ENCODE measurements at regions not wholly inside any gene's neighbourhood (a gene's known extent, or its start where the extent isn't known, plus 50 kb on each side); places are given as distances from the start of the nearest gene placed in this dataset.
"Not testable (repeated sequence)": the region's sequence is repeated elsewhere in the genome, so short reads cannot be mapped to it uniquely, and the experiment has no call there.

DNA sequence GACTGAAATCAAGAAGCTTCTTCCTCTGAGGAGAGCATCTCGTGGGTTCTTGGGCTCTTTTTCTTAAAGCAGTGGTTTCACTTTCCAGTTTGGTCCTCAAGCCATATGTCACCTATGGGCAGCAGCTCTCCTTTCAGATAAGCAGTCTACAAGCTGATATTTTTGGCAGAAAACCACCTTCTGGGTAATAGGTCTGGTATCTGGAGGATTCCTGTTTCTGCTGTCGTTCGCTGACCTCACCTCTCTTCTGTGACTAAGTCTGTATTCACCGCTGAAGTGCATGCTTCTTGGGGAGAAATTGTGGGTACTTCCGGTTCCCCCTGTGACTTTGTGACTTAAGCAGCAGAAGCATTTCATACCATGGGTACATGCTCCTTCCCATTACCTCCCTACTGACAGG is 193.6 kb downstream of the EDN1 start:
- TF ChIP-seq, protein P1, sequence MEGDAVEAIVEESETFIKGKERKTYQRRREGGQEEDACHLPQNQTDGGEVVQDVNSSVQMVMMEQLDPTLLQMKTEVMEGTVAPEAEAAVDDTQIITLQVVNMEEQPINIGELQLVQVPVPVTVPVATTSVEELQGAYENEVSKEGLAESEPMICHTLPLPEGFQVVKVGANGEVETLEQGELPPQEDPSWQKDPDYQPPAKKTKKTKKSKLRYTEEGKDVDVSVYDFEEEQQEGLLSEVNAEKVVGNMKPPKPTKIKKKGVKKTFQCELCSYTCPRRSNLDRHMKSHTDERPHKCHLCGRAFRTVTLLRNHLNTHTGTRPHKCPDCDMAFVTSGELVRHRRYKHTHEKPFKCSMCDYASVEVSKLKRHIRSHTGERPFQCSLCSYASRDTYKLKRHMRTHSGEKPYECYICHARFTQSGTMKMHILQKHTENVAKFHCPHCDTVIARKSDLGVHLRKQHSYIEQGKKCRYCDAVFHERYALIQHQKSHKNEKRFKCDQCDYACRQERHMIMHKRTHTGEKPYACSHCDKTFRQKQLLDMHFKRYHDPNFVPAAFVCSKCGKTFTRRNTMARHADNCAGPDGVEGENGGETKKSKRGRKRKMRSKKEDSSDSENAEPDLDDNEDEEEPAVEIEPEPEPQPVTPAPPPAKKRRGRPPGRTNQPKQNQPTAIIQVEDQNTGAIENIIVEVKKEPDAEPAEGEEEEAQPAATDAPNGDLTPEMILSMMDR (IDR thresholded peaks at IDR 0.05; ENCODE audit: low read length, missing control alignments) = no peak
- H3K4me3 ChIP-seq (replicated peaks; ENCODE audit: low read depth, low read length) = peak overlapping the region; percentile 19
- DNase-seq (ENCODE audit: low read depth) = peak; percentile 75

DNA sequence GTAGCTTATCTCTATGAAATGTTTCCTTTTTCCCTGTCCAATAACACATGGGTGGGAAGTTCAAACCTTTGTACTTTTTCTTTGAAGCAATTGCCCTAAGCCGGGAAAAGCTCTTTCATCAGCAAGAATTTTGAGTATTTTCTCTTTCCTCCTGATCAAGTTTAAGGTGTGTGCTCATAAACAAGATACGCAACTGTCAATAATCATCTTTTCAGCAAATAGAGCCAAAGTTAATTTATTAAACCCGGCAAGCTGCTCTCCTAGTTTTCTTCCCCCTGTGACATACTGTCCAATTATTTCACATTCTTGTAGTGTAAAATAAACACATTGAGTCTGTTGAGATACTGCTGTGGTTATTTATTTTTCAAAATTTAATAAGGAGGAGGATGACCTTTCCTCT is 194.4 kb downstream of the EDN1 start:
- no peak overlapping the region for H3K4me3 ChIP-seq (replicated peaks; ENCODE audit: low read depth, low read length)
- TF ChIP-seq, protein P1 (IDR thresholded peaks at IDR 0.05; ENCODE audit: low read length, missing control alignments) = no peak
- no peak for DNase-seq (ENCODE audit: low read depth)

DNA sequence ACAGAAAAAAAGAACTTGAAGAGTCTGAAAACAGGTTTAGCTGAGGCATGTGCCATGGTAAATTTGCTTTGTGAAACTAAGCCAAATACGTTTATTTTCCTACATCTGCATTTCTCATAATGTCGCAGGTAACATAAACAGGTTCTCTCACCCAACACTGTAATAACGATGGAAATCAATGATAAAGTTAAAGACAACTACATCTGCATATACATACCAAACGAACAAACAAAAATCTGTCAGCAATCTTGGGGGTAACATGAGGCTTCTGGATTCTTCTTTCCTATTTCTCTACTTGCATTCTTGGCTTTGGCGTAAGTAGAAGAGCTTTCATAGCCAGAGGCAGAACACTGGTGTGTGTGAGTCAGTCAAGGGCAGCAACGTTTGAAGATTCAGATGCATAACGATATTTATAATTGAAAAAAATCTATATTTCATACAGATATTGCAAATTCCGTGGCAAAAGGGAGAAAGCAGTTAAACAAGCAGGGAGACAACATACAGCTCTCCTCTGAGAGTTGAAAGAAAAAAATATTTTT is 195.1 kb downstream of the EDN1 start:
- TF ChIP-seq, protein P1 (IDR thresholded peaks at IDR 0.05; ENCODE audit: low read length, missing control alignments) = no peak
- no peak overlapping the region for H3K4me3 ChIP-seq (replicated peaks; ENCODE audit: low read depth, low read length)
- DNase-seq (ENCODE audit: low read depth) = no peak

DNA sequence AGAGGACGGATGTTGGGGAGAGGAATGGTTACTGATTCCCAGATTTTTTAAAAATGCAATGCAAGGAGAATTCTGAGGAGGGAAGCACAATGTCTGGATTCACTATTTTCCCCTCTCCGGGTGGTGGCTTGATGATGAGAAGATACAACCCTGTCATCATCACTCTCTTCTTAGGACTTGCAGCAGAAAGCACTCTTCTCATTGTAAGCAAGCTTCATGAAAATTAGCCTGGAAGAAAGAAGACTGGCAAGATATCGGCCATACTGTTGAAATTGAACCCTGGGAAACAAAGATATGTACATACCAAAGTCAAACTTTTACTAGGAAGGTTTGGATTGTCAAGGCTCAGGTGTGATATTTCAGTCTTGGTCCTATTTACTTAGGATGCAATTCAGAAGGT is 195.7 kb downstream of the EDN1 start:
- H3K4me3 ChIP-seq (replicated peaks; ENCODE audit: low read depth, low read length) = no peak overlapping the region
- TF ChIP-seq, protein P1 (IDR thresholded peaks at IDR 0.05; ENCODE audit: low read length, missing control alignments) = no peak

DNA sequence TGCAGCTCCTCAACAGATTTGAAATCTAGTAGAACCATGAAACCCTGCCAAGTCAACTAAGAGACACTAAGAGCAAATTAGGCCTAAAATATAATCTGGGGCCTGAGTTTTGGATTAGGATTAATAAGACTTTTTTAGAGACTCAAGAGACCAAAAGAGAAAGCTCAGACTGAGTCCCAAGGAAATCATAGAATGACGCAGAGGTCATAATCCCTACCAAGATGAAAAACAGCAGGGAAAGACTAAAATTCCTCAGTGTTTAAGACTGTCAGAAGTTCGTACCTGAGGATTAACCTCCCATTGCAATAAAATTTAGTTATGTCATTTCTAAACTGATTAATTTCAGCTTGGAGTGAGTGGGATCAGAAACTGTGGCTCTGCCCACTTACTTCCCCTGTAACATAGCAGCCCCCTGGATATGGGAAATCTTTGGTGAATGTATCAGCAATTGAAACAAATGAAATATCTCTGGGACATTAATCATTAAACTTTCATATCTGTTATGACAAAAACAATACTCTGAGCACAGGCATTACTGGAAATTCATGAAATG is 200.3 kb downstream of the EDN1 start:
- no peak overlapping the region for H3K4me3 ChIP-seq (replicated peaks; ENCODE audit: low read depth, low read length)
- DNase-seq (ENCODE audit: low read depth) = peak; percentile 48
- TF ChIP-seq, protein P1 (IDR thresholded peaks at IDR 0.05; ENCODE audit: low read length, missing control alignments) = no peak

More for the DNA sequence above, 195.7 kb downstream of the EDN1 start:
- DNase-seq (ENCODE audit: low read depth) = no peak

DNA sequence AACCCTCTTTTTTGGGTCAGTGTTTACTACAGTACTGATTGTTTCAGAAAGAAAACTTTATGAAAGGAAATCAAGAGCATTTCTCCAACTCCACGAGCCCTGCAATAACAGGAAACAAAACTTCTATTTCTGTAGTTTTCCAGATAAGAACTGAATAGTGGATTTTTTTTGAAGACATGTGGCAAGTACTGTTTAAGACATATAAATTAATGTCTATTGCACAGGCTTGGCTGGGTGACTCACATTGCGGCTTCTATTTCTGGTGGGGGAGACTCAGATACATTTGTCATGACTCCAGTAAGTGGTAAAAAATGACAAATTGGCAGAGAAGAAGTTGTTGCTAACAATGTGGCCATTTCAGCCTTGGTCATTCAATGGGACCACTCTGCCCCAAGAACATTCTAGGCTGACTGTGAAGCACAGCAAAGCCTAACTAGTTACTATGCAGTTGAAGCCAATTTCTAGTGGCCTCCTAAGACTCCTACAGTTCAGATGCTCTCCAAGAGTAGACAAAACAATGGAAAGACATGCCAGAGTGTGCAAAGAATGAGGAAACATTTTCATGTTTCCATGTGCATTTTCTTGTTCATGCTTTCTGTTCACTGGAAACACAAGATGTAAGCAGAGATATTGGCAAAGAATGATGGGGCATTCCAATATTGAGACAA is 200.9 kb downstream of the EDN1 start:
- TF ChIP-seq, protein P1 (IDR thresholded peaks at IDR 0.05; ENCODE audit: low read length, missing control alignments) = no peak
- DNase-seq (ENCODE audit: low read depth) = peak; percentile 94
- H3K4me3 ChIP-seq (replicated peaks; ENCODE audit: low read depth, low read length) = no peak overlapping the region

DNA sequence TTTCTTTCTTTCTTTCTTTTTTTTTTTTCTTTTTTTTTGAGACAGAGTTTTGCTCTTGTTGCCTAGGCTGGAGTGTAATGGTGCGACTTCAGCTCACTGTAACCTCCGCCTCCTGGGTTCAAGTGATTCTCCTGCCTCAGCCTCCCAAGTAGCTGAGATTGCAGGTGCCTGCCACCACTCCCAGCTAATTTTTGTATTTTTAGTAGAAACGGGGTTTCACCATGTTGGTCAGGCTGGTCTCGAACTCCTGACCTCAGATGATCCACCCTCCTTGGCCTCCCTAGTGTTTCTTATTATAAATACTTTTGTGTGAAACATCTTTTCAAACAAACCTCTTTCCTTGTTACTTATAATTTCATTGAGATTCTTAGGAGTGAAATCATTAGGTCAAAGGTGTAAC is 202.8 kb downstream of the EDN1 start:
- not testable (repeated sequence) for DNase-seq (ENCODE audit: low read depth); H3K4me3 ChIP-seq (replicated peaks; ENCODE audit: low read depth, low read length)

Data from fibroblast of pulmonary artery (primary cell).